GM13977 (cell line): ENCODE measurements at regions not wholly inside any gene's neighbourhood (a gene's known extent, or its start where the extent isn't known, plus 50 kb on each side); places are given as distances from the start of the nearest gene placed in this dataset.

Experiments
- DNase-seq: peaks from one replicate; pipeline ENCODE4 v3.0.0; 2012; ENCODE audit warnings: low spot score
- CTCF ChIP-seq: IDR thresholded peaks from 2 replicates; pipeline ENCODE4 v1.5.1; 2012; ENCODE audit warnings: mild to moderate bottlenecking, control low read depth; ENCODE audit not compliant: insufficient read depth; ENCODE audit errors: extremely low read depth, missing control alignments
- in situ Hi-C: fragments of 300-500 bp; cut with MboI; formaldehyde crosslinking; loops from one replicate; pipeline ENCODE4 v1.12.0; 2022; ENCODE audit warnings: low sequenced_read_pairs, low pct_unique_long_range_greater_than_20kb, mixed read lengths, inconsistent platforms; ENCODE audit not compliant: unreplicated experiment

GRCh38 chr2:173753441-173753840 lies 211.7 kb downstream of the SP3 start:
- no peak for TF ChIP-seq CTCF
- DNase-seq, result no peak
- in situ Hi-C loops, result no loop called here

- no peak for DNase-seq
- no peak for TF ChIP-seq CTCF
- in situ Hi-C loops, result no loop called here
Observed at GRCh38 chr2:173754165-173754564, 211.0 kb downstream of the SP3 start.

DNA sequence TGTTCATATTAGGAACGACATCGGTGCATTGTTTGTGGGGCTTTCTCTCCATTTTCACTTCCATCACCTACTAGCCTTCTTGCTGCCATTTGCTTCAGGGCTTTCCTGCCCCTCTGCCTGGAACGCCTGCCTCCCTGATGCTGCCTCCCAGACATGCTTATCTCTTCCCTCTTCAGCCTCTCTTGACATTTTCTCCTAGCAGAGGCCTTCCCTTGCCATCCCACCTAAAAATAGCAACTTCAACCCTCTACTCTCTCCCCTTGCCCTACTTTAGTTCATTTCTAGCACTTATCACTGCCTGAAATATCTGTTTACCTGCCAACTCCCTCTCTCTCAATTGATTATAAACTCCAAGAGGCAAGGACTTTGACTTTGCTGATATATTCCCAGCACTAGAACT lies 210.3 kb downstream of the SP3 start:
- in situ Hi-C loops, result no loop called here
- no peak for TF ChIP-seq CTCF
- no peak for DNase-seq

- no peak for TF ChIP-seq CTCF
- in situ Hi-C loops, result no loop called here
- no peak for DNase-seq
Observed at GRCh38 chr2:173755798-173756197, 209.4 kb downstream of the SP3 start.

GRCh38 chr2:173759959-173760358 lies 205.2 kb downstream of the SP3 start:
- in situ Hi-C loops, result no loop called here
- no peak for TF ChIP-seq CTCF
- no peak for DNase-seq

DNA sequence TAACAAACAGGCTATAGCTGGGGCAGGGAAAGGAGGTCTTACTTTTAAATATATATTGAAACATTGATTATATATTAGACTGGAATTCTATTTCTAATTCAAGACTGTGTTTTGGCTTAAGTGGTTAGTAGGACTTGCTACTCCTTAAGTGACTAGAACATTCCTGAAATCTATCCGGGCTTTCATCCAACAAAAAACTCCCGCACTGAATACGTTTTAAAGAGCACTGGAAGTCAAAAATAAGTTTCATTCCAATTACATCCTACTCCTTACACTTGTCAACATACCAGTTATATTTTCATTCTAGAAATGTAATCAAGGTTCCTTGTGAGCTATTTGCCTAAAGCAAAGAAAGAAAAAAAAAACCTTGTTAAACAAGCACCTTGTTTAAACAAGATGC lies 204.6 kb downstream of the SP3 start:
- in situ Hi-C loops, result no loop called here
- no peak for DNase-seq
- no peak for TF ChIP-seq CTCF

- TF ChIP-seq CTCF, result no peak
- no peak for DNase-seq
- in situ Hi-C loops, result no loop called here
Observed at GRCh38 chr2:173761603-173762119, 203.5 kb downstream of the SP3 start.
